HEK293T (cell line): ENCODE measurements at regions not wholly inside any gene's neighbourhood (a gene's known extent, or its start where the extent isn't known, plus 50 kb on each side); places are given as distances from the start of the nearest gene placed in this dataset.

Experiments used
- ELF4 ChIP-seq: fragments of 450-650 bp; IDR thresholded peaks from 2 replicates; pipeline ENCODE4 v1.6.1; 2017; ENCODE audit warnings: antibody characterized with exemption
- FOXA1 ChIP-seq: fragments of 450-650 bp; IDR thresholded peaks from 2 replicates; pipeline ENCODE4 v1.6.1; 2016; ENCODE audit warnings: mild to moderate bottlenecking
- FOXK2 ChIP-seq: fragments of 450-650 bp; IDR thresholded peaks from 2 replicates; pipeline ENCODE4 v1.6.1; 2016; ENCODE audit warnings: mild to moderate bottlenecking
- HDGF ChIP-seq: fragments of 450-650 bp; IDR thresholded peaks from 2 replicates; pipeline ENCODE4 v1.6.1; 2017; ENCODE audit warnings: antibody characterized with exemption, borderline replicate concordance
- LEF1 ChIP-seq: fragments of 450-650 bp; IDR thresholded peaks from 2 replicates; pipeline ENCODE4 v1.6.1; 2017; ENCODE audit warnings: mild to moderate bottlenecking, borderline replicate concordance
- SP1 ChIP-seq: fragments of 450-650 bp; IDR thresholded peaks from 2 replicates; pipeline ENCODE4 v1.6.1; 2017

- no peak for TF ChIP-seq FOXK2
- no peak for TF ChIP-seq SP1
- TF ChIP-seq FOXA1: no peak
- no peak for TF ChIP-seq HDGF
- no peak for TF ChIP-seq LEF1
- TF ChIP-seq ELF4: no peak
Observed at GRCh38 chr3:35144011-35144410, 495.3 kb upstream of the ARPP21 start.
